ENCODE measurements at regions not wholly inside any gene's neighbourhood (a gene's known extent, or its start where the extent isn't known, plus 50 kb on each side); places are given as distances from the start of the nearest gene placed in this dataset.
"Not testable (repeated sequence)": the region's sequence is repeated elsewhere in the genome, so short reads cannot be mapped to it uniquely, and the experiment has no call there.

GRCh38 chr6:97347111-97347510 is 64.1 kb upstream of the MMS22L start:
- DNase-seq: no peak

- DNase-seq: no peak
These were observed 78.3 kb upstream of the MMS22L start for GRCh38 chr6:97361286-97361685.

DNA sequence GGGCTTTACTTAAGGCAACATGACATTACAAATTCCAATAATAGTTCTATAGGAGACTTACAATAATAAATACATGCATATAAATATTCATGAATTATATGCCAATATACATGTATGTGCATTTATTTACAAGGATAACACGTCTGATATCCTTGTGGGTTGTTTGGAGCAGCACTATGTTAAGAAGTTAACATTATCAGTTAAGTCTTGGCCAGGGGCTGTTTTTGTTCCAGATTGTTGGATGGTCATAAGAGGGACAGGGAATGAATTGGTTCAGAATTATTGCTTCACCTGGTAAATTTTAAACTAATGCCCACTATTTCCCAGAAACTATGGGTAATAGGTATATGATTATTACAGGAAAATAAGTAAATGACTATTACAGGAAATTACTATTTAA is 81.3 kb upstream of the MMS22L start:
- no peak for DNase-seq

GRCh38 chr6:97382071-97382470 is 99.1 kb upstream of the MMS22L start:
- not testable (repeated sequence) for DNase-seq

GRCh38 chr6:97392735-97393134 is 109.7 kb upstream of the MMS22L start:
- no peak for DNase-seq

- DNase-seq: peak in 3 of 5 experiments; percentile 3 to 59 (median 6)
These were observed 111.2 kb upstream of the MMS22L start for GRCh38 chr6:97394160-97394748.

DNA sequence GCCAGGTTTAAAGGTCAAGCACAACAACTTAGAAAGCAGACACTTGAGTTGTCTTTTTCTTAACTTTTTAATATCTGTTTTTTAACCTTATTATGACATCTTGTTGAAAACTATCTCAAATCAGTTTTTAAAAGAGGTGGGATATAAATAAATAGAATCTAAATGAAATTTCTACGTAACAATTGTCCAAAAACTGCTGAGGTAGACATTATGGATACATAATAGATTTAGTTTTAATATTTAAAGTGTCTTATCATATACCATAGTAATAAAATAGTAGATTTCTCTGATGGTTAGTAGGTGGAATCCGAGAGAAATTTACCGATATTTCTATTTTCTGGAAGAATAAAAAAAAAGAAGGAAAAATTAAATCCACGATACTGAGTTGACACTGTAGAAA is 113.9 kb upstream of the MMS22L start:
- no peak for DNase-seq

DNA sequence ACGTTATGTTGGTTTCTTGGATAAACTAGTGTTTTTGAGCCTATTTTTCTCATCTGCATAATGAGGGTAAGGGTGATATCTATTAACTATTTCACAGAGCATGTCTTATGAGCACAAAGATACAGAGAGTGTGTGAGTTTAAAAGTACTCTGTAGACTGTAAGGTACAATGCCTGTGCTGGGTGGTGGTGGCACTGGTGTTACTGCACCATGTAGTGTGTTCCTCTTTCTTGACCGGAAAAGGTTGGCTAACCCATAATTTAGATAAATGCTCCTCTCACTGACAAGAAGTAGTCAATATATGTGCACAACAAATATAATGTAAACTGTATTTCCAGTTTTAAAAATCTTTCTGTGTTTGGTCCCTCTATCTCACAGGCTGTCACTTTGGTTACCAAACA is 116.2 kb upstream of the MMS22L start:
- no peak for DNase-seq

GRCh38 chr6:97401533-97401932 is 118.5 kb upstream of the MMS22L start:
- no peak for DNase-seq

DNA sequence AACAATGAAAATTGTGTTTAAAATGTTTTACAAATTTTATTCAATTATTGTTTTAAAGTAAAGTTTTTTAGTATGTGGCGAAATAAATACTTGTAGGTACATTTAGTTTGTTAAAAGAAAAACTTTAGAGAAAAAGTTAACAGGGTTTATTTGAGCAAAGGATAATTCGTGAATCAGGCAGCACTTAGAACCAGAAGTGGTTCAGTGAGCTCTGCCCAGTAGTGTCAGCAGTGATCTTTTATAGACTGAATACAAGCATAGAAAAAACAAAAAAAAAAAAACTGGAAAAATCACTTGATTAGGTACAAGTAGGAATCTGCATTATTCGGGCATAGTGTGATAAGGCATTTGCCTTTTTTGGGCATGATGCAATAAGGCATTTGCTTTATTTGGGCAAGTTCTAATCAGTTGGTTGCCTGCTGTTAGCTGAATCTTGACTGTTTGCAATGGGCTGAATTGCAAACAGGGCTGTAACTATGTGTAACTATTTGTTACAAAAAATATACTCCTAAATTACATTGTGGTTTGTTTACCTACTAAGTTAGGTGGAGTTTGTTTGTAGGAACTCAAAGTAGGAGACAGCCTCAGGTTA is 122.9 kb upstream of the MMS22L start:
- DNase-seq: no peak

GRCh38 chr6:97406633-97407032 is 123.6 kb upstream of the MMS22L start:
- DNase-seq: no peak

- no peak for DNase-seq
These were observed 128.6 kb upstream of the MMS22L start for GRCh38 chr6:97411610-97412009.

DNA sequence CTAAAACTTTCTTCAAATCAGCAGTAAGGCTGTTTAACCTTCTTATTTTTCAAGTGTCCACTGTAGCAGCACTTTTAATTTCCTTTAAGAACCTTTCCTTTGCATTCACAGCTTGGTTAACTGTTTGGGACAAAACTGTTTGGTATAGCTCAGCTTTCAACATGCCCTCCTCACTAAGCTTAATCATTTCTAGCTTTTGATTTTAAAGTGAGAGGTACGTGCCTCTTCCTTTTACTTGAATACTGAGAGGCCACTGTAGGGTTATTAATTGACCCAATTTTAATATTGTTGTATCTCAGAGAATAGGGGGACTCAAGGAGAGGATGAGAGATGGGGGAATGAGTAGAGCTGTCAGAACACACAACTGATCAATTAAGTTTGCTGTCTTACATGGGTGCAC is 129.5 kb upstream of the MMS22L start:
- no peak for DNase-seq

GRCh38 chr6:97422171-97422570 is 139.2 kb upstream of the MMS22L start:
- no peak for DNase-seq

DNA sequence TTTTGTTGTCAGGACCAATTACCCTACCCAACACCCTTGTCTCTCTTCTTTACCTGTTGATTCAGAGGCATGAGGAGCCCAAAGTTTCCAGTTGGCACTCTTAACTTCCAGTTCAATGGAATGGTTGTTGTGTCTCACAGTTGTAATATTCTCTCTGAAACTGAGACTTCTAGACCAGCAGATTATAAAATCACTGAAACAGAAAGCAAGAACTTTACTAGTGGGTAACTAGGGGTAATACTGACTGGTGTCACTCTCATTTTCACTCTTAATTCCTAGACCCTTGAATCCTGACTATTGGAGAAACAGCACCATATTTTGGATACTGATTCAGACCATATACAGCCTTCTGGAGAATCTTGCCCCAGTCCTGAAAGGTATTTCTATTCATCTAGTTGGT is 140.2 kb upstream of the MMS22L start:
- no peak for DNase-seq

DNA sequence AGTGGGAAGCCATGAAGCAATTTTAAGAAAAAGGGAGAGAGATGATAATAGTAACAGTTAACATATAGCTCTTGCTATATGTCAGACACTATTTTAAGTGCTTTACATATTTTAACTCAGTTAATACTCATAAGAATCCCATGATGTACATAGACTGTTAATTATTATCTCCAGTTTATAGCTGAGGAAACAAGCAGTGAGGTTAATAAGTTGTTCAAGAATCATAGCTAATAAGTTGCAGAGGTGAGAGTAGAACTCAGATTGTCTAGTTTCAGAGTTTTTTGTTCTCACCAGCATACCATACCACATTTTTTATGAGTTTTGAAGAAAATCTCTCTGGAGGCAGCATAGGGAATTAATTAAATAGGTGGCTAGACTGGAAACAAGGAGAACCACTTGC is 144.6 kb upstream of the MMS22L start:
- no peak for DNase-seq

GRCh38 chr6:97437087-97437486 is 154.1 kb upstream of the MMS22L start:
- DNase-seq: no peak

GRCh38 chr6:97438011-97438671 is 155.1 kb upstream of the MMS22L start:
- no peak for DNase-seq

GRCh38 chr6:97440590-97441176 is 157.7 kb upstream of the MMS22L start:
- no peak for DNase-seq

- DNase-seq: no peak
These were observed 160.5 kb upstream of the MMS22L start for GRCh38 chr6:97443408-97444080.

- no peak for DNase-seq
These were observed 162.4 kb upstream of the MMS22L start for GRCh38 chr6:97445407-97445806.

DNA sequence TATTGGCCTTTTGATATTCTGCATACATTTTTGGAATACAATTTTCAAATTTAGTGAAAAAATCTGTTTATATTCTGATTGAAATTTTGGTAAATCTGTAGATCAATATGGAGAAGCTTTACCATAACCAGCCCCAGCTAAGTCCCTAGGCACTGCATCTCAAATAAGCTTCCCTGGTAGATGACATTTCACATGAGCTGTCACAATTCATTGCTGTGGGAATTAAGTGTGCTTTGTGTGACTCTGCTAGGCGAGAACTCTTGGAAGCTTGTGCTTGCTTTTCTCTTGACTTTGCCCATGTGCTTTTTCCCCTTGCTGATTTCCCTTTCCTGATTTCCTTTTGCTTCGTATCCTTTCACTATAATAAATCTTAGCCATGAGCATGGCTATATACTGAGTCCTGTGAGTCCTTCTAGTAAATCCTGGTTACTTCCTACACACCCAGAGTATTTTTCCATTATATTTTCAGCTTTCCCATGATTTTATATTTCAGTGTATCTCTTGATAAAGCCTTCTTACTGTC is 166.5 kb upstream of the MMS22L start:
- DNase-seq: no peak

DNA sequence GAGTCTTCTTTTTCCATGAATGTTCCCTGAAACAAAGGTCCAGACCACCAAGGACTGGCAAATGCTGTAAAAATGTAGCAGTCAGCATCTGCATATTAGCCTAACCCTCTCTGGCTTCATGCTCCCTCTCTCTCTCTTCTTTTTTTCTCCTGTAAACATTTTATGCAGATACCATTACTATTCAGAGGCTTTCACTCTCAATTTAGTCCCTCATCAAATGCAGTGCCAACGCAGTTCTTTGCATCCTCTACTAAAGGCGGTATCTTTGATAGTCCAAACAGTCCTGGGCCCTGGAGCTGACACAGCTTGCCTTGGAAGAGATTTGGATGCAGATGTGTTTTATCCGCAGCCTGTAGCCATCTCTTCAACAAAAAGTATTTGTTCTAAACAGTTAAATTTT is 167.1 kb upstream of the MMS22L start:
- no peak for DNase-seq
